Tibial nerve (tissue), 4 donors: ENCODE measurements at regions not wholly inside any gene's neighbourhood (a gene's known extent, or its start where the extent isn't known, plus 50 kb on each side); places are given as distances from the start of the nearest gene placed in this dataset.

Source experiments
- DNase-seq, 2 donors: peaks; one replicate each; pipeline ENCODE4 v3.0.0-alpha.2; 2019; ENCODE audit warnings: low spot score in 2 of 2
- H3K27ac ChIP-seq, 4 donors: fragments of 200-600 bp; sonication (generic) in 3 of 4; one replicate each; pipeline ENCODE4 v1.5.1; 2017 to 2019; ENCODE audit warnings: mild to moderate bottlenecking in 1 of 4
- H3K27me3 ChIP-seq, 2 donors: fragments of 200-600 bp; sonication (generic) in 1 of 2; one replicate each; pipeline versions ENCODE4 v1.5.1 to v1.6.0; 2017 to 2019
- H3K36me3 ChIP-seq, 3 donors: fragments of 200-600 bp; sonication (generic); one replicate each; pipeline ENCODE4 v1.5.1; 2018 to 2019
- H3K4me1 ChIP-seq, 4 donors: fragments of 200-600 bp; sonication (generic) in 3 of 4; one replicate each; pipeline ENCODE4 v1.5.1; 2017 to 2019
- H3K4me3 ChIP-seq, 4 donors: fragments of 200-600 bp; sonication (generic) in 3 of 4; one replicate each; pipeline ENCODE4 v1.5.1; 2017 to 2019; ENCODE audit warnings: mild to moderate bottlenecking in 1 of 4, moderate library complexity in 1 of 4
- H3K9me3 ChIP-seq, 4 donors: fragments of 200-600 bp; sonication (generic) in 3 of 4; one replicate each; pipeline ENCODE4 v1.5.1; 2017 to 2019
- CTCF ChIP-seq, 5 experiments: fragments of 200-600 bp in 3 of 5; fragments of 450-650 bp in 2 of 5; sonication (generic) in 3 of 5; IDR thresholded peaks; one replicate each; pipeline ENCODE4 v1.5.1; 2016 to 2019; ENCODE audit warnings: antibody characterized with exemption in 5 of 5, mild to moderate bottlenecking in 3 of 5, moderate library complexity in 2 of 5
- EP300 ChIP-seq, 2 donors: sonication (generic); formaldehyde crosslinking; IDR thresholded peaks; one replicate each; pipeline ENCODE4 v1.6.1; 2017; ENCODE audit warnings: antibody characterized with exemption in 2 of 2, mild to moderate bottlenecking in 1 of 2
- POLR2A ChIP-seq, 2 donors: fragments of 450-650 bp; IDR thresholded peaks; one replicate each; pipeline ENCODE4 v1.6.1; 2017; ENCODE audit warnings: antibody characterized with exemption in 2 of 2, mild to moderate bottlenecking in 2 of 2, moderate library complexity in 2 of 2
- WGBS, 2 donors: methylation state at CpG; one replicate each; pipeline ENCODE4 v1.1.5; 2018; 5-methylcytosine and 5-hydroxymethylcytosine counted together

- 72 to 96% methylated on average over 2 of the region's 2 CpGs for WGBS, 2 donors
- no peaks in the 10 kb centered on the region for H3K4me1 ChIP-seq
- no peaks in the 10 kb centered on the region for H3K27me3 ChIP-seq
- no peak overlapping the region for H3K27ac ChIP-seq
- H3K9me3 ChIP-seq: peaks cover 0 to 4% (median 0%) of the 10 kb centered on the region in 4 donors
- H3K36me3 ChIP-seq: no peaks in the 10 kb centered on the region
- TF ChIP-seq EP300 (IDR thresholded peaks at IDR 0.05) (no peak), CTCF (IDR thresholded peaks at IDR 0.05) (no peak), POLR2A (IDR thresholded peaks at IDR 0.05) (no peak)
- DNase-seq: no peak
- H3K4me3 ChIP-seq: no peak overlapping the region
Measured at GRCh38 chr10:83287374-83287773, 851.9 kb upstream of the GHITM start.

- TF ChIP-seq POLR2A (IDR thresholded peaks at IDR 0.05) (no peak), CTCF (IDR thresholded peaks at IDR 0.05) (no peak), EP300 (IDR thresholded peaks at IDR 0.05) (no peak)
- Histone ChIP-seq H3K4me1 (no peaks in the 10 kb centered on the region), H3K27ac (no peak overlapping the region), H3K36me3 (no peaks in the 10 kb centered on the region), H3K27me3 (no peaks in the 10 kb centered on the region), H3K4me3 (no peak overlapping the region), H3K9me3 (peaks cover 0 to 4% (median 0%) of the 10 kb centered on the region in 4 donors)
- WGBS, 2 donors: 24 to 31% methylated on average over 2 of the region's 2 CpGs
- DNase-seq: no peak
Measured at GRCh38 chr10:83289373-83289772, 849.9 kb upstream of the GHITM start.

- Histone ChIP-seq H3K27me3 (no peaks in the 10 kb centered on the region), H3K4me1 (no peaks in the 10 kb centered on the region), H3K9me3 (peaks cover 0 to 4% (median 0%) of the 10 kb centered on the region in 4 donors), H3K36me3 (no peaks in the 10 kb centered on the region), H3K27ac (no peak overlapping the region), H3K4me3 (no peak overlapping the region)
- TF ChIP-seq CTCF (IDR thresholded peaks at IDR 0.05) (no peak), POLR2A (IDR thresholded peaks at IDR 0.05) (no peak)
- WGBS, 2 donors: 80 to 81% methylated on average over 1 of the region's 1 CpG
- no peak for DNase-seq
Measured at GRCh38 chr10:83289948-83290347, 849.4 kb upstream of the GHITM start.

- no peak overlapping the region for H3K4me3 ChIP-seq
- H3K9me3 ChIP-seq: peaks cover 0 to 2% (median 0%) of the 10 kb centered on the region in 4 donors
- H3K4me1 ChIP-seq: no peaks in the 10 kb centered on the region
- H3K27me3 ChIP-seq: no peaks in the 10 kb centered on the region
- H3K27ac ChIP-seq: no peak overlapping the region
- WGBS, 2 donors: 84% methylated on average over 2 of the region's 2 CpGs
- DNase-seq: no peak
- H3K36me3 ChIP-seq: no peaks in the 10 kb centered on the region
- no peak for TF ChIP-seq EP300 (IDR thresholded peaks at IDR 0.05)
Measured at GRCh38 chr10:83301732-83302131, 837.6 kb upstream of the GHITM start.

- no peaks in the 10 kb centered on the region for H3K4me1 ChIP-seq
- 81 to 85% methylated on average over 1 of the region's 1 CpG for WGBS, 2 donors
- H3K4me3 ChIP-seq: no peak overlapping the region
- no peaks in the 10 kb centered on the region for H3K36me3 ChIP-seq
- no peaks in the 10 kb centered on the region for H3K9me3 ChIP-seq
- H3K27ac ChIP-seq: no peak overlapping the region
- TF ChIP-seq CTCF (IDR thresholded peaks at IDR 0.05) (no peak), POLR2A (IDR thresholded peaks at IDR 0.05) (no peak), EP300 (IDR thresholded peaks at IDR 0.05) (no peak)
- no peak for DNase-seq
- H3K27me3 ChIP-seq: no peaks in the 10 kb centered on the region
Measured at GRCh38 chr10:83302623-83303022, 836.7 kb upstream of the GHITM start.

- H3K27ac ChIP-seq: no peak overlapping the region
- no peak overlapping the region for H3K4me3 ChIP-seq
- no peaks in the 10 kb centered on the region for H3K27me3 ChIP-seq
- DNase-seq: no peak
- TF ChIP-seq CTCF (IDR thresholded peaks at IDR 0.05) (no peak), POLR2A (IDR thresholded peaks at IDR 0.05) (no peak), EP300 (IDR thresholded peaks at IDR 0.05) (no peak)
- no peaks in the 10 kb centered on the region for H3K4me1 ChIP-seq
- H3K9me3 ChIP-seq: no peaks in the 10 kb centered on the region
- no peaks in the 10 kb centered on the region for H3K36me3 ChIP-seq
Measured at GRCh38 chr10:83310688-83311087, 828.6 kb upstream of the GHITM start.
